H9 (cell line): ENCODE measurements at regions not wholly inside any gene's neighbourhood (a gene's known extent, or its start where the extent isn't known, plus 50 kb on each side); places are given as distances from the start of the nearest gene placed in this dataset.

Experiments used
- DNase-seq: peaks from one replicate; pipeline ENCODE4 v3.0.0-alpha.2; 2017
- H2AFZ ChIP-seq: one replicate; pipeline ENCODE4 v1.6.1; 2013; ENCODE audit warnings: mild to moderate bottlenecking, low read length, control low read depth, moderate library complexity
- H2AK5ac ChIP-seq: 2 replicates; pipeline ENCODE4 v1.6.1; 2013; ENCODE audit warnings: low read length, control low read depth, mixed read lengths; ENCODE audit not compliant: insufficient read length
- H2BK120ac ChIP-seq: one replicate; pipeline ENCODE4 v1.6.1; 2013; ENCODE audit warnings: low read depth, mild to moderate bottlenecking, low read length, control low read depth, inconsistent platforms; ENCODE audit not compliant: poor library complexity, severe bottlenecking
- H2BK12ac ChIP-seq: 2 replicates; pipeline ENCODE4 v1.6.1; 2013; ENCODE audit warnings: low read length, control low read depth, mixed read lengths, low read depth; ENCODE audit not compliant: insufficient read length
- H2BK15ac ChIP-seq: 2 replicates; pipeline ENCODE4 v1.6.1; 2013; ENCODE audit warnings: low read depth, low read length, control low read depth
- H2BK20ac ChIP-seq: one replicate; pipeline ENCODE4 v1.6.1; 2013; ENCODE audit warnings: low read depth, mild to moderate bottlenecking, low read length, control low read depth, inconsistent platforms; ENCODE audit not compliant: poor library complexity, severe bottlenecking
- H2BK5ac ChIP-seq: 2 replicates; pipeline ENCODE4 v1.6.1; 2013; ENCODE audit warnings: low read length, control low read depth, mixed read lengths; ENCODE audit not compliant: insufficient read length
- H3K14ac ChIP-seq: 2 replicates; pipeline ENCODE4 v1.6.1; 2013; ENCODE audit warnings: low read length, control low read depth; ENCODE audit not compliant: insufficient read depth
- H3K18ac ChIP-seq: 2 replicates; pipeline ENCODE4 v1.6.1; 2013; ENCODE audit warnings: low read depth, mild to moderate bottlenecking, mixed read lengths, low read length, control low read depth; ENCODE audit not compliant: insufficient read length
- H3K23ac ChIP-seq: 2 replicates; pipeline ENCODE4 v1.6.1; 2013; ENCODE audit warnings: low read length, control low read depth, mixed read lengths, low read depth; ENCODE audit not compliant: insufficient read length
- H3K23me2 ChIP-seq: 2 replicates; pipeline ENCODE4 v1.6.1; 2013; ENCODE audit warnings: low read depth, mild to moderate bottlenecking, mixed read lengths, low read length, control low read depth; ENCODE audit not compliant: insufficient read length, poor library complexity, severe bottlenecking
- H3K27ac ChIP-seq: 2 replicates; pipeline ENCODE4 v1.5.1; 2013; ENCODE audit warnings: low read length, control low read depth, mixed read lengths, low read depth; ENCODE audit not compliant: insufficient read length
- H3K27me3 ChIP-seq: 2 replicates; pipeline ENCODE4 v1.6.1; 2013; ENCODE audit warnings: low read length, control low read depth, inconsistent platforms; ENCODE audit not compliant: insufficient read depth
- H3K4ac ChIP-seq: 2 replicates; pipeline ENCODE4 v1.6.1; 2013; ENCODE audit warnings: low read depth, mild to moderate bottlenecking, control low read depth, inconsistent platforms, low read length, moderate library complexity
- H3K4me1 ChIP-seq: 2 replicates; pipeline ENCODE4 v1.6.1; 2013; ENCODE audit warnings: low read length, control low read depth, inconsistent platforms; ENCODE audit not compliant: insufficient read depth
- H3K4me2 ChIP-seq: 2 replicates; pipeline ENCODE4 v1.6.1; 2013; ENCODE audit warnings: low read length, control low read depth, mixed read lengths; ENCODE audit not compliant: insufficient read length, insufficient read depth
- H3K56ac ChIP-seq: 2 replicates; pipeline ENCODE4 v1.6.1; 2013; ENCODE audit warnings: low read depth, mild to moderate bottlenecking, mixed read lengths, low read length, control low read depth; ENCODE audit not compliant: insufficient read length
- H3K79me1 ChIP-seq: 2 replicates; pipeline ENCODE4 v1.6.1; 2013; ENCODE audit warnings: low read depth, mild to moderate bottlenecking, moderate library complexity, low read length, control low read depth, inconsistent platforms; ENCODE audit not compliant: insufficient read depth, poor library complexity, severe bottlenecking
- H3K79me2 ChIP-seq: 2 replicates; pipeline ENCODE4 v1.6.1; 2013; ENCODE audit warnings: low read length, control low read depth, inconsistent platforms; ENCODE audit not compliant: insufficient read depth
- H3K9ac ChIP-seq: 2 replicates; pipeline ENCODE4 v1.6.1; 2013; ENCODE audit warnings: low read length, control low read depth, mixed read lengths; ENCODE audit not compliant: insufficient read length; ENCODE audit errors: extremely low read depth
- H3K9me3 ChIP-seq: one replicate; pipeline ENCODE4 v1.6.1; 2013; ENCODE audit warnings: low read depth, low read length, inconsistent platforms; ENCODE audit not compliant: control insufficient read depth
- H3T11ph ChIP-seq: one replicate; pipeline ENCODE4 v1.6.1; 2013; ENCODE audit warnings: mild to moderate bottlenecking, low read length, control low read depth, inconsistent platforms
- H4K20me1 ChIP-seq: one replicate; pipeline ENCODE4 v1.6.1; 2013; ENCODE audit not compliant: control insufficient read depth, insufficient read length, insufficient read depth
- H4K5ac ChIP-seq: 2 replicates; pipeline ENCODE4 v1.6.1; 2013; ENCODE audit warnings: low read depth, mild to moderate bottlenecking, mixed read lengths, low read length, control low read depth; ENCODE audit not compliant: insufficient read length
- H4K8ac ChIP-seq: replicated peaks from 2 replicates; pipeline ENCODE4 v1.6.1; 2013; ENCODE audit warnings: low read length, control low read depth, mixed read lengths, low read depth; ENCODE audit not compliant: insufficient read length
- H4K91ac ChIP-seq: 2 replicates; pipeline ENCODE4 v1.6.1; 2013; ENCODE audit warnings: low read depth, mild to moderate bottlenecking, moderate library complexity, mixed read lengths, low read length, control low read depth; ENCODE audit not compliant: insufficient read length
- H3K27ac Mint-ChIP-seq, 3 experiments: 2 replicates in 2 of 3; 3 replicates in 1 of 3; pipeline ENCODE4 v1.8.0; 2020 to 2021; ENCODE audit warnings: mixed read lengths in 3 of 3, mild to moderate bottlenecking in 1 of 3, moderate library complexity in 1 of 3
- H3K27me3 Mint-ChIP-seq: 2 replicates; pipeline ENCODE4 v1.8.0; 2021; ENCODE audit warnings: low read depth, mild to moderate bottlenecking, moderate library complexity, mixed read lengths
- H3K36me3 Mint-ChIP-seq, 3 experiments: 2 replicates in 2 of 3; 3 replicates in 1 of 3; pipeline ENCODE4 v1.8.0; 2020 to 2021; ENCODE audit warnings: low read depth in 3 of 3, mixed read lengths in 3 of 3; ENCODE audit not compliant: insufficient read depth in 1 of 3
- H3K4me1 Mint-ChIP-seq, 2 experiments: 2 replicates each; pipeline ENCODE4 v1.8.0; 2020; ENCODE audit warnings: mixed read lengths in 2 of 2
- H3K4me3 Mint-ChIP-seq, 2 experiments: 2 replicates in 1 of 2; 3 replicates in 1 of 2; pipeline ENCODE4 v1.8.0; 2020 to 2021; ENCODE audit warnings: mild to moderate bottlenecking in 2 of 2, mixed read lengths in 2 of 2, moderate library complexity in 1 of 2
- H3K9me3 Mint-ChIP-seq, 2 experiments: 2 replicates in 1 of 2; 3 replicates in 1 of 2; pipeline ENCODE4 v1.8.0; 2020; ENCODE audit warnings: mild to moderate bottlenecking in 2 of 2, mixed read lengths in 2 of 2, moderate library complexity in 1 of 2
- TF ChIP-seq, protein P1 (sequence below): fragments of 200-600 bp; sonication (generic); conservative IDR thresholded peaks from 3 replicates; pipeline ENCODE4 v1.8.0; 2021; ENCODE audit warnings: antibody characterized with exemption, mild to moderate bottlenecking

DNA sequence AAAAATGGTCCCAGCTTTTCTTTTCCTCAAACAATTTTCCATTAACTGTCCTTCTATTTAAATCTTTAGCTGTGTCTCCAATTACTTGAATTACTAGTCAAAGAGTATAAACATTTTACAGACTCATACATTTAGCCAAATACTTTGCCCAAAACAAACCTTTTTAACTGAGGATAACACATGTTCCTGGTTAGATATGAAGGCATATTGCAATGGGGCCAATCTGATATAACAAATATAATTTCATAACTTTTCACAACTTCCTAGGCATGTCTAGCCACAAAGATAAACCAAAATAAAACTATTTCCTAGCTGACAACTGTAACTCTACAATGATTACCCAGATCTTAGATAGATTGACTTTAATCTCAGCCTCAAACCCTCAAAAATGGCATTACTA, 247.5 kb upstream of the ZNF521 start:
- no peak overlapping the region for H2AK5ac ChIP-seq
- no peak overlapping the region for H3K23ac ChIP-seq
- no peak overlapping the region for H3K4ac ChIP-seq
- Mint-ChIP-seq H3K27ac (no peak overlapping the region), H3K4me1 (peaks cover 0 to 4% of the 10 kb centered on the region in 2 experiments; a peak in 1 of 4 replicates), H3K27me3 (no peaks in the 10 kb centered on the region), H3K36me3 (no peaks in the 10 kb centered on the region), H3K9me3 (no peaks in the 10 kb centered on the region), H3K4me3 (no peak overlapping the region)
- no peak overlapping the region for H3K56ac ChIP-seq
- no peak overlapping the region for H4K8ac ChIP-seq
- no peak overlapping the region for H2BK5ac ChIP-seq
- H3K27ac ChIP-seq = no peak overlapping the region
- no peak overlapping the region for H3K9ac ChIP-seq
- H2BK15ac ChIP-seq = no peak overlapping the region
- H4K20me1 ChIP-seq = no peaks in the 10 kb centered on the region
- H2BK12ac ChIP-seq = no peak overlapping the region
- TF ChIP-seq, protein P1, sequence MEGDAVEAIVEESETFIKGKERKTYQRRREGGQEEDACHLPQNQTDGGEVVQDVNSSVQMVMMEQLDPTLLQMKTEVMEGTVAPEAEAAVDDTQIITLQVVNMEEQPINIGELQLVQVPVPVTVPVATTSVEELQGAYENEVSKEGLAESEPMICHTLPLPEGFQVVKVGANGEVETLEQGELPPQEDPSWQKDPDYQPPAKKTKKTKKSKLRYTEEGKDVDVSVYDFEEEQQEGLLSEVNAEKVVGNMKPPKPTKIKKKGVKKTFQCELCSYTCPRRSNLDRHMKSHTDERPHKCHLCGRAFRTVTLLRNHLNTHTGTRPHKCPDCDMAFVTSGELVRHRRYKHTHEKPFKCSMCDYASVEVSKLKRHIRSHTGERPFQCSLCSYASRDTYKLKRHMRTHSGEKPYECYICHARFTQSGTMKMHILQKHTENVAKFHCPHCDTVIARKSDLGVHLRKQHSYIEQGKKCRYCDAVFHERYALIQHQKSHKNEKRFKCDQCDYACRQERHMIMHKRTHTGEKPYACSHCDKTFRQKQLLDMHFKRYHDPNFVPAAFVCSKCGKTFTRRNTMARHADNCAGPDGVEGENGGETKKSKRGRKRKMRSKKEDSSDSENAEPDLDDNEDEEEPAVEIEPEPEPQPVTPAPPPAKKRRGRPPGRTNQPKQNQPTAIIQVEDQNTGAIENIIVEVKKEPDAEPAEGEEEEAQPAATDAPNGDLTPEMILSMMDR = no peak
- H3K27me3 ChIP-seq = no peaks in the 10 kb centered on the region
- no peak overlapping the region for H3K18ac ChIP-seq
- DNase-seq = no peak
- no peaks in the 10 kb centered on the region for H3K4me1 ChIP-seq
- H2BK20ac ChIP-seq = no peak overlapping the region
- no peak overlapping the region for H3T11ph ChIP-seq
- no peak overlapping the region for H3K14ac ChIP-seq
- H3K79me1 ChIP-seq = no peaks in the 10 kb centered on the region
- H3K79me2 ChIP-seq = no peaks in the 10 kb centered on the region
- H2BK120ac ChIP-seq = no peak overlapping the region
- no peak overlapping the region for H3K4me2 ChIP-seq
- H2AFZ ChIP-seq = no peak overlapping the region
- H3K9me3 ChIP-seq = no peaks in the 10 kb centered on the region
- H3K23me2 ChIP-seq = no peaks in the 10 kb centered on the region
- H4K5ac ChIP-seq = no peak overlapping the region
- no peak overlapping the region for H4K91ac ChIP-seq
